ENCODE measurements at regions not wholly inside any gene's neighbourhood (a gene's known extent, or its start where the extent isn't known, plus 50 kb on each side); places are given as distances from the start of the nearest gene placed in this dataset.

GRCh38 chr12:42706321-42706720, 116.8 kb upstream of the PRICKLE1 start (continued):
- TF ChIP-seq, protein P1, sequence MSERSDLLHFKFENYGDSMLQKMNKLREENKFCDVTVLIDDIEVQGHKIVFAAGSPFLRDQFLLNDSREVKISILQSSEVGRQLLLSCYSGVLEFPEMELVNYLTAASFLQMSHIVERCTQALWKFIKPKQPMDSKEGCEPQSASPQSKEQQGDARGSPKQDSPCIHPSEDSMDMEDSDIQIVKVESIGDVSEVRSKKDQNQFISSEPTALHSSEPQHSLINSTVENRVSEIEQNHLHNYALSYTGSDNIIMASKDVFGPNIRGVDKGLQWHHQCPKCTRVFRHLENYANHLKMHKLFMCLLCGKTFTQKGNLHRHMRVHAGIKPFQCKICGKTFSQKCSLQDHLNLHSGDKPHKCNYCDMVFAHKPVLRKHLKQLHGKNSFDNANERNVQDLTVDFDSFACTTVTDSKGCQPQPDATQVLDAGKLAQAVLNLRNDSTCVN (tag by site-specific recombination; optimal IDR thresholded peaks at IDR 0.05) = no peak
- TF ChIP-seq SP7 (tag by site-specific recombination; IDR thresholded peaks at IDR 0.05) (no peak), ZEB2 (tag by site-specific recombination; IDR thresholded peaks at IDR 0.05) (no peak)
- TF ChIP-seq, protein P2, sequence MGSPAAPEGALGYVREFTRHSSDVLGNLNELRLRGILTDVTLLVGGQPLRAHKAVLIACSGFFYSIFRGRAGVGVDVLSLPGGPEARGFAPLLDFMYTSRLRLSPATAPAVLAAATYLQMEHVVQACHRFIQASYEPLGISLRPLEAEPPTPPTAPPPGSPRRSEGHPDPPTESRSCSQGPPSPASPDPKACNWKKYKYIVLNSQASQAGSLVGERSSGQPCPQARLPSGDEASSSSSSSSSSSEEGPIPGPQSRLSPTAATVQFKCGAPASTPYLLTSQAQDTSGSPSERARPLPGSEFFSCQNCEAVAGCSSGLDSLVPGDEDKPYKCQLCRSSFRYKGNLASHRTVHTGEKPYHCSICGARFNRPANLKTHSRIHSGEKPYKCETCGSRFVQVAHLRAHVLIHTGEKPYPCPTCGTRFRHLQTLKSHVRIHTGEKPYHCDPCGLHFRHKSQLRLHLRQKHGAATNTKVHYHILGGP (tag by site-specific recombination; IDR thresholded peaks at IDR 0.05) = no peak

GRCh38 chr12:42705863-42706262, 116.3 kb upstream of the PRICKLE1 start:
- no peaks in the 10 kb centered on the region for H3K9me3 ChIP-seq (ENCODE audit: control insufficient read depth, insufficient read depth, low read depth, low read length)
- ChIA-PET CTCF (interaction anchor here (1.0 kb wide), 1 partner anchor 12 kb away, joined by 3 read pairs; no protein-coding TSS in a partner anchor), POLR2A (no interaction called here)
- TF ChIP-seq ZNF548 (tag by site-specific recombination; IDR thresholded peaks at IDR 0.05) (no peak), PBX3 (CRISPR knock-in tag; IDR thresholded peaks at IDR 0.05) (no peak), ZNF626 (tag by site-specific recombination; IDR thresholded peaks at IDR 0.05) (no peak), IKZF3 (tag by site-specific recombination; IDR thresholded peaks at IDR 0.05) (no peak), GFI1B (tag by site-specific recombination; IDR thresholded peaks at IDR 0.05) (no peak), WT1 (tag by site-specific recombination; IDR thresholded peaks at IDR 0.05) (no peak), ATF2 (tag by site-specific recombination; IDR thresholded peaks at IDR 0.05; ENCODE audit: low read depth) (no peak), HIC1 (tag by site-specific recombination; IDR thresholded peaks at IDR 0.05) (no peak), ZFP69B (tag by site-specific recombination; IDR thresholded peaks at IDR 0.05) (no peak), GLIS2 (tag by site-specific recombination; IDR thresholded peaks at IDR 0.05) (no peak), ZNF140 (tag by site-specific recombination; IDR thresholded peaks at IDR 0.05) (no peak), ZBTB8A (tag by site-specific recombination; IDR thresholded peaks at IDR 0.05) (no peak), ZNF521 (tag by site-specific recombination; IDR thresholded peaks at IDR 0.05) (no peak), ZNF514 (tag by site-specific recombination; IDR thresholded peaks at IDR 0.05) (no peak), ZNF266 (tag by site-specific recombination; IDR thresholded peaks at IDR 0.05; ENCODE audit: low read depth) (no peak), ZNF585B (tag by site-specific recombination; IDR thresholded peaks at IDR 0.05) (no peak)
- no peaks in the 10 kb centered on the region for H3K4me1 ChIP-seq (ENCODE audit: control insufficient read depth, insufficient read depth, low read length)
- no peak overlapping the region for H3K27ac ChIP-seq (ENCODE audit: extremely low read depth, low read depth, low read length)
- no peaks in the 10 kb centered on the region for H3K36me3 ChIP-seq (ENCODE audit: control insufficient read depth in 2 of 2, insufficient read depth in 1 of 2, low read length in 2 of 2)
- H3K4me3 ChIP-seq (ENCODE audit: low read depth, low read length) = no peak overlapping the region
